Suprapubic skin (tissue), 4 donors: ENCODE measurements at regions not wholly inside any gene's neighbourhood (a gene's known extent, or its start where the extent isn't known, plus 50 kb on each side); places are given as distances from the start of the nearest gene placed in this dataset.

Experiments used
- DNase-seq, 2 donors: peaks; one replicate each; pipeline ENCODE4 v3.0.0-alpha.2; 2019; ENCODE audit warnings: low spot score in 2 of 2
- H3K27ac ChIP-seq: fragments of 200-600 bp; sonication (generic); one replicate; pipeline ENCODE4 v1.5.1; 2019
- H3K27me3 ChIP-seq: fragments of 200-600 bp; sonication (generic); one replicate; pipeline ENCODE4 v1.5.1; 2019
- H3K36me3 ChIP-seq: fragments of 200-600 bp; sonication (generic); one replicate; pipeline ENCODE4 v1.5.1; 2019
- H3K4me1 ChIP-seq: fragments of 200-600 bp; sonication (generic); one replicate; pipeline ENCODE4 v1.5.1; 2019
- H3K4me3 ChIP-seq: fragments of 200-600 bp; sonication (generic); one replicate; pipeline ENCODE4 v1.5.1; 2019; ENCODE audit warnings: mild to moderate bottlenecking
- H3K9me3 ChIP-seq: fragments of 200-600 bp; sonication (generic); one replicate; pipeline ENCODE4 v1.5.1; 2019
- CTCF ChIP-seq, 2 donors: fragments of 200-600 bp in 1 of 2; fragments of 450-650 bp in 1 of 2; sonication (generic) in 1 of 2; IDR thresholded peaks; one replicate each; pipeline ENCODE4 v1.5.1; 2016 to 2019; ENCODE audit warnings: antibody characterized with exemption in 2 of 2, mild to moderate bottlenecking in 1 of 2, moderate library complexity in 1 of 2
- EP300 ChIP-seq: sonication (generic); formaldehyde crosslinking; IDR thresholded peaks from one replicate; pipeline ENCODE4 v1.6.1; 2017; ENCODE audit warnings: antibody characterized with exemption
- POLR2A ChIP-seq, 2 donors: fragments of 450-650 bp; IDR thresholded peaks; one replicate each; pipeline ENCODE4 v1.6.1; 2017; ENCODE audit warnings: antibody characterized with exemption in 2 of 2, mild to moderate bottlenecking in 2 of 2, moderate library complexity in 2 of 2
- POLR2AphosphoS5 ChIP-seq, 3 donors: sonication (generic); formaldehyde crosslinking; IDR thresholded peaks; one replicate each; pipeline ENCODE4 v1.6.1; 2017; ENCODE audit warnings: antibody characterized with exemption in 3 of 3
- WGBS: methylation state at CpG from one replicate; pipeline ENCODE4 v1.1.5; 2018; 5-methylcytosine and 5-hydroxymethylcytosine counted together

- DNase-seq: no peak
- 43% methylated on average over 2 of the region's 2 CpGs for WGBS
- Histone ChIP-seq H3K27ac (no peak overlapping the region), H3K9me3 (no peaks in the 10 kb centered on the region), H3K4me1 (no peaks in the 10 kb centered on the region), H3K4me3 (no peak overlapping the region), H3K36me3 (no peaks in the 10 kb centered on the region), H3K27me3 (no peaks in the 10 kb centered on the region)
- no peak for TF ChIP-seq CTCF (IDR thresholded peaks at IDR 0.05)
- TF ChIP-seq EP300: no peak
- TF ChIP-seq POLR2AphosphoS5 (IDR thresholded peaks at IDR 0.05): no peak
- TF ChIP-seq POLR2A (IDR thresholded peaks at IDR 0.05): no peak
Measured at GRCh38 chr15:37771465-37771864, 163.0 kb upstream of the TMCO5A start.

- no peaks in the 10 kb centered on the region for H3K27me3 ChIP-seq
- H3K4me1 ChIP-seq: no peaks in the 10 kb centered on the region
- H3K4me3 ChIP-seq: no peak overlapping the region
- TF ChIP-seq POLR2AphosphoS5 (IDR thresholded peaks at IDR 0.05) (no peak), EP300 (no peak), CTCF (IDR thresholded peaks at IDR 0.05) (no peak), POLR2A (IDR thresholded peaks at IDR 0.05) (no peak)
- DNase-seq: no peak
- WGBS: 82% methylated on average over 4 of the region's 4 CpGs
- H3K36me3 ChIP-seq: no peaks in the 10 kb centered on the region
- H3K27ac ChIP-seq: no peak overlapping the region
- H3K9me3 ChIP-seq: no peaks in the 10 kb centered on the region
Measured at GRCh38 chr15:37773111-37773860, 161.2 kb upstream of the TMCO5A start.

- Histone ChIP-seq H3K27me3 (no peaks in the 10 kb centered on the region), H3K9me3 (no peaks in the 10 kb centered on the region), H3K4me3 (no peak overlapping the region), H3K4me1 (no peaks in the 10 kb centered on the region), H3K27ac (no peak overlapping the region), H3K36me3 (no peaks in the 10 kb centered on the region)
- TF ChIP-seq CTCF (IDR thresholded peaks at IDR 0.05) (no peak), EP300 (no peak), POLR2A (IDR thresholded peaks at IDR 0.05) (no peak), POLR2AphosphoS5 (IDR thresholded peaks at IDR 0.05) (no peak)
- no peak for DNase-seq
- WGBS: 67% methylated on average over 2 of the region's 2 CpGs
Measured at GRCh38 chr15:37774961-37775360, 159.5 kb upstream of the TMCO5A start.

GRCh38 chr15:37777006-37777405 is 157.4 kb upstream of the TMCO5A start:
- no peaks in the 10 kb centered on the region for H3K9me3 ChIP-seq
- WGBS: 87% methylated on average over 3 of the region's 3 CpGs
- H3K36me3 ChIP-seq: no peaks in the 10 kb centered on the region
- H3K4me1 ChIP-seq: no peaks in the 10 kb centered on the region
- no peaks in the 10 kb centered on the region for H3K27me3 ChIP-seq
- H3K27ac ChIP-seq: no peak overlapping the region
- H3K4me3 ChIP-seq: no peak overlapping the region
- TF ChIP-seq EP300 (no peak), CTCF (IDR thresholded peaks at IDR 0.05) (no peak), POLR2A (IDR thresholded peaks at IDR 0.05) (no peak), POLR2AphosphoS5 (IDR thresholded peaks at IDR 0.05) (no peak)
- DNase-seq: no peak

GRCh38 chr15:37783290-37783689 is 151.2 kb upstream of the TMCO5A start:
- no peaks in the 10 kb centered on the region for H3K4me1 ChIP-seq
- no peak overlapping the region for H3K4me3 ChIP-seq
- no peak for DNase-seq
- no peaks in the 10 kb centered on the region for H3K27me3 ChIP-seq
- TF ChIP-seq POLR2A (IDR thresholded peaks at IDR 0.05) (no peak), CTCF (IDR thresholded peaks at IDR 0.05) (no peak), POLR2AphosphoS5 (IDR thresholded peaks at IDR 0.05) (no peak), EP300 (no peak)
- no peak overlapping the region for H3K27ac ChIP-seq
- 65% methylated on average over 2 of the region's 2 CpGs for WGBS
- H3K36me3 ChIP-seq: no peaks in the 10 kb centered on the region
- no peaks in the 10 kb centered on the region for H3K9me3 ChIP-seq
